GM12878 (cell line): ENCODE measurements at regions not wholly inside any gene's neighbourhood (a gene's known extent, or its start where the extent isn't known, plus 50 kb on each side); places are given as distances from the start of the nearest gene placed in this dataset.

ENCODE experiments used
- ATAC-seq: fragments of 200-7000 bp; cut with Tn5 transposase; 3 replicates; pipeline ENCODE4 v1.9.1; 2020; ENCODE audit warnings: mild to moderate bottlenecking, moderate library complexity
- BruUV-seq: library from RNA; stranded (reverse); fragments of 400-500 nt; replicated peaks from 2 replicates; lab custom pipeline; 2021; lab: Mats Ljungman, UMichigan
- CTCF ChIA-PET: fragments of 300-600 bp; sonication (Branson Sonifier 250); formaldehyde crosslinking; extraction: SDS; loops from one replicate; lab custom pipeline; 2021; ENCODE audit warnings: inconsistent platforms; lab: Yijun Ruan, JAX
- POLR2A ChIA-PET: fragments of 350-600 bp; formaldehyde crosslinking; extraction: SDS; loops from one replicate; lab custom pipeline; 2021; ENCODE audit warnings: inconsistent platforms; lab: Charles Lee
- RAD21 ChIA-PET: fragments of 300-600 bp; sonication (Branson Sonifier 250); formaldehyde crosslinking; loops from one replicate; lab custom pipeline; 2023; ENCODE audit warnings: antibody characterized with exemption; ENCODE audit not compliant: unreplicated experiment; lab: Charles Lee
- SMC1A ChIA-PET: fragments of 300-600 bp; sonication (Branson Sonifier 250); formaldehyde crosslinking; loops from one replicate; lab custom pipeline; 2023; ENCODE audit not compliant: unreplicated experiment, uncharacterized antibody; lab: Charles Lee
- DNase-seq: peaks from one replicate; pipeline ENCODE4 v3.0.0-alpha.2; 2011; ENCODE audit warnings: low read depth, low spot score
- FAIRE-seq: peaks from 3 replicates; lab custom pipeline; 2011; peaks lifted over from hg19 to GRCh38; lab: Jason Lieb, UNC
- H2AFZ ChIP-seq: 2 replicates; pipeline ENCODE4 v1.6.0; 2011; ENCODE audit warnings: low read depth, low read length, control low read depth; ENCODE audit not compliant: control insufficient read depth
- H3K27ac ChIP-seq: 2 replicates; pipeline ENCODE4 v1.5.1; 2011; ENCODE audit warnings: control low read depth; ENCODE audit not compliant: control insufficient read depth, insufficient read depth
- H3K27me3 ChIP-seq, 2 experiments: replicated peaks in 1 of 2; 2 replicates each; pipeline versions ENCODE4 v1.6.0 to v1.6.1; 2011; ENCODE audit warnings: low read length in 1 of 2; ENCODE audit not compliant: control insufficient read depth in 2 of 2, insufficient read depth in 2 of 2
- H3K36me3 ChIP-seq, 2 experiments: 2 replicates each; pipeline ENCODE4 v1.5.1; 2011; ENCODE audit warnings: low read length in 1 of 2; ENCODE audit not compliant: control insufficient read depth in 2 of 2, insufficient read depth in 2 of 2
- H3K4me1 ChIP-seq: 2 replicates; pipeline ENCODE4 v1.6.1; 2011; ENCODE audit warnings: mild to moderate bottlenecking, low read length, moderate library complexity, mixed read lengths; ENCODE audit not compliant: control insufficient read depth, insufficient read depth
- H3K4me2 ChIP-seq: 2 replicates; pipeline ENCODE4 v1.6.0; 2011; ENCODE audit warnings: control low read depth; ENCODE audit not compliant: control insufficient read depth, insufficient read depth
- H3K4me3 ChIP-seq: fragments of 200-600 bp; sonication (generic); 2 replicates; pipeline ENCODE4 v1.5.1; 2016
- H3K79me2 ChIP-seq: 2 replicates; pipeline ENCODE4 v1.6.0; 2011; ENCODE audit warnings: low read length; ENCODE audit not compliant: control insufficient read depth, insufficient read depth
- H3K9ac ChIP-seq: 2 replicates; pipeline ENCODE4 v1.8.0; 2011; ENCODE audit warnings: low read length, control low read depth, mixed read lengths; ENCODE audit not compliant: control insufficient read depth, insufficient read depth
- H3K9me3 ChIP-seq: replicated peaks from 3 replicates; pipeline ENCODE4 v1.5.1; 2011; ENCODE audit warnings: mild to moderate bottlenecking, low read length; ENCODE audit not compliant: control insufficient read depth, insufficient read depth
- H4K20me1 ChIP-seq: 2 replicates; pipeline ENCODE4 v1.6.0; 2011; ENCODE audit not compliant: control insufficient read depth, insufficient read depth
- BCLAF1 ChIP-seq: fragments of 450-650 bp; IDR thresholded peaks from 2 replicates; pipeline ENCODE4 v1.6.1; 2017; ENCODE audit warnings: antibody characterized with exemption, mild to moderate bottlenecking, moderate library complexity
- CTCF ChIP-seq, 3 experiments: IDR thresholded peaks in 2 of 3; conservative IDR thresholded peaks in 1 of 3; 2 replicates each; pipeline ENCODE4 v1.5.1; 2011; ENCODE audit warnings: low read depth in 3 of 3, low read length in 3 of 3, mild to moderate bottlenecking in 3 of 3, control low read depth in 2 of 3, moderate library complexity in 2 of 3, inconsistent platforms in 1 of 3, mixed read lengths in 1 of 3; ENCODE audit not compliant: control insufficient read depth in 2 of 3, insufficient read depth in 1 of 3; ENCODE audit errors: extremely low read depth in 1 of 3
- ESRRA ChIP-seq: IDR thresholded peaks from 2 replicates; pipeline ENCODE4 v1.6.1; 2012; ENCODE audit warnings: mild to moderate bottlenecking, low read length, improper control_type of control experiment
- FOXK2 ChIP-seq: fragments of 450-650 bp; IDR thresholded peaks from 2 replicates; pipeline ENCODE4 v1.6.1; 2017; ENCODE audit warnings: mild to moderate bottlenecking, moderate library complexity
- KDM1A ChIP-seq: fragments of 200-600 bp; sonication (generic); IDR thresholded peaks from 2 replicates; pipeline ENCODE4 v1.6.1; 2016; ENCODE audit warnings: borderline replicate concordance
- KLF5 ChIP-seq: fragments of 450-650 bp; IDR thresholded peaks from 2 replicates; pipeline ENCODE4 v1.6.1; 2014; ENCODE audit warnings: mild to moderate bottlenecking; ENCODE audit not compliant: partially characterized antibody
- RCOR1 ChIP-seq: conservative IDR thresholded peaks from 2 replicates; pipeline ENCODE4 v1.6.1; 2012; ENCODE audit warnings: low read depth, low read length, improper control_type of control experiment
- WGBS: methylation state at CpG from one replicate; pipeline ENCODE4 v1.1.6; 2016; ENCODE audit warnings: low lambda C conversion rate; ENCODE audit not compliant: insufficient replicate concordance, insufficient coverage; ENCODE audit errors: missing lambda C conversion rate; 5-methylcytosine and 5-hydroxymethylcytosine counted together
- in situ Hi-C: fragments of 300-500 bp; cut with MboI; formaldehyde crosslinking; loops from 9 replicates; pipeline ENCODE4 v1.14.3; 2018; ENCODE audit warnings: mixed read lengths
- intact Hi-C: fragments of 100-400 bp; cut with micrococcal nuclease; formaldehyde crosslinking; loops from one replicate; pipeline ENCODE4 v1.14.2; 2022; ENCODE audit not compliant: unreplicated experiment
- TF ChIP-seq, protein P1 (sequence below): fragments of 450-650 bp; IDR thresholded peaks from 2 replicates; pipeline ENCODE4 v1.6.1; 2014; ENCODE audit warnings: mild to moderate bottlenecking
- TF ChIP-seq, protein P2 (sequence below): fragments of 450-650 bp; IDR thresholded peaks from 2 replicates; pipeline ENCODE4 v1.6.1; 2017; ENCODE audit warnings: mild to moderate bottlenecking, moderate library complexity

DNA sequence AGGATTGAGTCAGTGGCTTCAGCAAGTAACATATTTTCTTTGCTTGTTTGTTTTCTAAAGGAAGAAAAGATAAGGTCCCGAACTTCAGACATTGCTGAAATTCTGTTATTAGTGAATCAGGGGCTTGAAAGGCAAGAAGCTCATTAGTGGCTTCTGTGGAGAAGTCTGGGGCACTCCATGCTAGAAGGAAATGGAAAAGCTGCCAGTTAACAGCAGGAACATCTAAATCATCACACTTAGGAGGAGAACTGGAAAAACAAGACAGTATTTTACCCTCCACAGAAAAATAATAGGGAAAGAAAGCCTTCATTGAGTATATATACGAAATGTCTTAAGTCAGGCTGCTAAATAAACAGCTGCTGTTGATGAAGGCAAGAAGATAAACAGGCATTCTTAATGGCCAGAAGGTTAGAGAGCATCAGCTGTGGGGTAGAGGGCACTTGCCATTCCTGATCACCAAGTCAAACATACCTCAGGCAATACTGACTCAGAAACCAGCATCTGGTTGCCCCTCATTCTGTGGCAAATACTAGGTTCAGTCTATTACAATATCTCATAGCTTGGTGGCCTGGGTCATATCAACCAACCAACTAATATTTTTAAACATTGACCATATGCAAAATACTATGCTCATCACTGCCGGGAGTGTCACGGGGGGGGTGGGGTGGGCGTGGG lies 143.2 kb upstream of the TENT5A start:
- TF ChIP-seq KLF5 (no peak), ESRRA (no peak), KDM1A (no peak), FOXK2 (no peak), CTCF (IDR thresholded peaks at IDR 0.05 in 2 of 3, conservative IDR thresholded peaks at IDR 0.05 in 1 of 3; ENCODE audit: control insufficient read depth in 2 of 3, extremely low read depth in 1 of 3, insufficient read depth in 1 of 3, low read depth in 3 of 3, low read length in 3 of 3) (no peak), BCLAF1 (no peak), RCOR1 (no peak)
- TF ChIP-seq, protein P1, sequence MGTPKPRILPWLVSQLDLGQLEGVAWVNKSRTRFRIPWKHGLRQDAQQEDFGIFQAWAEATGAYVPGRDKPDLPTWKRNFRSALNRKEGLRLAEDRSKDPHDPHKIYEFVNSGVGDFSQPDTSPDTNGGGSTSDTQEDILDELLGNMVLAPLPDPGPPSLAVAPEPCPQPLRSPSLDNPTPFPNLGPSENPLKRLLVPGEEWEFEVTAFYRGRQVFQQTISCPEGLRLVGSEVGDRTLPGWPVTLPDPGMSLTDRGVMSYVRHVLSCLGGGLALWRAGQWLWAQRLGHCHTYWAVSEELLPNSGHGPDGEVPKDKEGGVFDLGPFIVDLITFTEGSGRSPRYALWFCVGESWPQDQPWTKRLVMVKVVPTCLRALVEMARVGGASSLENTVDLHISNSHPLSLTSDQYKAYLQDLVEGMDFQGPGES, result no peak
- TF ChIP-seq, protein P2, sequence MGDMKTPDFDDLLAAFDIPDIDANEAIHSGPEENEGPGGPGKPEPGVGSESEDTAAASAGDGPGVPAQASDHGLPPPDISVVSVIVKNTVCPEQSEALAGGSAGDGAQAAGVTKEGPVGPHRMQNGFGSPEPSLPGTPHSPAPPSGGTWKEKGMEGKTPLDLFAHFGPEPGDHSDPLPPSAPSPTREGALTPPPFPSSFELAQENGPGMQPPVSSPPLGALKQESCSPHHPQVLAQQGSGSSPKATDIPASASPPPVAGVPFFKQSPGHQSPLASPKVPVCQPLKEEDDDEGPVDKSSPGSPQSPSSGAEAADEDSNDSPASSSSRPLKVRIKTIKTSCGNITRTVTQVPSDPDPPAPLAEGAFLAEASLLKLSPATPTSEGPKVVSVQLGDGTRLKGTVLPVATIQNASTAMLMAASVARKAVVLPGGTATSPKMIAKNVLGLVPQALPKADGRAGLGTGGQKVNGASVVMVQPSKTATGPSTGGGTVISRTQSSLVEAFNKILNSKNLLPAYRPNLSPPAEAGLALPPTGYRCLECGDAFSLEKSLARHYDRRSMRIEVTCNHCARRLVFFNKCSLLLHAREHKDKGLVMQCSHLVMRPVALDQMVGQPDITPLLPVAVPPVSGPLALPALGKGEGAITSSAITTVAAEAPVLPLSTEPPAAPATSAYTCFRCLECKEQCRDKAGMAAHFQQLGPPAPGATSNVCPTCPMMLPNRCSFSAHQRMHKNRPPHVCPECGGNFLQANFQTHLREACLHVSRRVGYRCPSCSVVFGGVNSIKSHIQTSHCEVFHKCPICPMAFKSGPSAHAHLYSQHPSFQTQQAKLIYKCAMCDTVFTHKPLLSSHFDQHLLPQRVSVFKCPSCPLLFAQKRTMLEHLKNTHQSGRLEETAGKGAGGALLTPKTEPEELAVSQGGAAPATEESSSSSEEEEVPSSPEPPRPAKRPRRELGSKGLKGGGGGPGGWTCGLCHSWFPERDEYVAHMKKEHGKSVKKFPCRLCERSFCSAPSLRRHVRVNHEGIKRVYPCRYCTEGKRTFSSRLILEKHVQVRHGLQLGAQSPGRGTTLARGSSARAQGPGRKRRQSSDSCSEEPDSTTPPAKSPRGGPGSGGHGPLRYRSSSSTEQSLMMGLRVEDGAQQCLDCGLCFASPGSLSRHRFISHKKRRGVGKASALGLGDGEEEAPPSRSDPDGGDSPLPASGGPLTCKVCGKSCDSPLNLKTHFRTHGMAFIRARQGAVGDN, result no peak
- TF ChIP-seq, all 136 proteins: peak for 0
- Histone ChIP-seq H2AFZ (no peak overlapping the region), H3K79me2 (no peaks in the 10 kb centered on the region), H3K9ac (no peak overlapping the region), H3K4me2 (no peak overlapping the region), H3K9me3 (no peaks in the 10 kb centered on the region), H3K36me3 (no peaks in the 10 kb centered on the region), H3K27me3 (no peaks in the 10 kb centered on the region), H3K27ac (no peak overlapping the region), H4K20me1 (no peaks in the 10 kb centered on the region), H3K4me1 (no peaks in the 10 kb centered on the region), H3K4me3 (no peak overlapping the region)
- CTCF ChIA-PET, result interaction anchor here (1.3 kb wide), 1 partner anchor 65 kb away, joined by 8 read pairs; no protein-coding TSS in a partner anchor
- SMC1A ChIA-PET, result interaction anchor here (1.0 to 1.8 kb wide), 4 partner anchors 35 to 113 kb away, joined by 3 to 5 read pairs (median 4); no protein-coding TSS in a partner anchor
- no peak for FAIRE-seq
- WGBS, result 6% methylated on average over 5 of the region's 5 CpGs
- intact Hi-C loops (no loop called here), in situ Hi-C loops (no loop called here)
- POLR2A ChIA-PET, result interaction anchor here (0.5 to 1.3 kb wide), 4 partner anchors 9 to 101 kb away, joined by 3 to 4 read pairs (median 3); no protein-coding TSS in a partner anchor
- DNase-seq, result no peak
- RAD21 ChIA-PET, result interaction anchor here (1.0 to 1.7 kb wide), 3 partner anchors 11 to 145 kb away, joined by 3 to 4 read pairs (median 3); no protein-coding TSS in a partner anchor
- BruUV-seq, result no TSS peak
- no peak for ATAC-seq
